NCI-H128 (cell line): ENCODE measurements at regions not wholly inside any gene's neighbourhood (a gene's known extent, or its start where the extent isn't known, plus 50 kb on each side); places are given as distances from the start of the nearest gene placed in this dataset.

ENCODE experiments used
- DNase-seq: peaks from one replicate; lab custom pipeline; 2025; ENCODE audit not compliant: unreplicated experiment; lab: John Stamatoyannopoulos, UW

GRCh38 chr2:831622-832021, 119.0 kb upstream of the SNTG2 start:
- no peak for DNase-seq

GRCh38 chr2:831225-831536, 119.5 kb upstream of the SNTG2 start:
- no peak for DNase-seq

- no peak for DNase-seq
Observed at GRCh38 chr2:830419-831224, 120.0 kb upstream of the SNTG2 start.

GRCh38 chr2:829047-829446, 121.6 kb upstream of the SNTG2 start:
- DNase-seq, result no peak

GRCh38 chr2:824954-825353, 125.7 kb upstream of the SNTG2 start:
- no peak for DNase-seq

GRCh38 chr2:824524-824923, 126.1 kb upstream of the SNTG2 start:
- no peak for DNase-seq

GRCh38 chr2:821546-821945, 129.1 kb upstream of the SNTG2 start:
- no peak for DNase-seq

GRCh38 chr2:819601-820000, 131.0 kb upstream of the SNTG2 start:
- no peak for DNase-seq

- no peak for DNase-seq
Observed at GRCh38 chr2:819121-819520, 131.5 kb upstream of the SNTG2 start.

GRCh38 chr2:817336-818015, 133.2 kb upstream of the SNTG2 start:
- no peak for DNase-seq

GRCh38 chr2:816278-816677, 134.4 kb upstream of the SNTG2 start:
- DNase-seq, result no peak

- no peak for DNase-seq
Observed at GRCh38 chr2:810397-810796, 133.2 kb upstream of the TMEM18 start.

- DNase-seq, result no peak
Observed at GRCh38 chr2:807300-807699, 130.1 kb upstream of the TMEM18 start.

GRCh38 chr2:805664-806063, 128.5 kb upstream of the TMEM18 start:
- DNase-seq, result no peak

- DNase-seq, result no peak
Observed at GRCh38 chr2:797993-798392, 120.8 kb upstream of the TMEM18 start.

GRCh38 chr2:797556-797955, 120.3 kb upstream of the TMEM18 start:
- no peak for DNase-seq

- DNase-seq, result no peak
Observed at GRCh38 chr2:796141-796985, 119.2 kb upstream of the TMEM18 start.

- DNase-seq, result no peak
Observed at GRCh38 chr2:795531-796041, 118.4 kb upstream of the TMEM18 start.

GRCh38 chr2:794554-795241, 117.5 kb upstream of the TMEM18 start:
- no peak for DNase-seq

GRCh38 chr2:793236-793635, 116.0 kb upstream of the TMEM18 start:
- DNase-seq, result no peak

- DNase-seq, result no peak
Observed at GRCh38 chr2:792687-793086, 115.5 kb upstream of the TMEM18 start.
